HEK293T (cell line): ENCODE measurements at regions not wholly inside any gene's neighbourhood (a gene's known extent, or its start where the extent isn't known, plus 50 kb on each side); places are given as distances from the start of the nearest gene placed in this dataset.

Source experiments
- BHLHE40 ChIP-seq: fragments of 450-650 bp; IDR thresholded peaks from 2 replicates; pipeline ENCODE4 v1.6.1; 2016; ENCODE audit warnings: mild to moderate bottlenecking, moderate library complexity, borderline replicate concordance
- ELF4 ChIP-seq: fragments of 450-650 bp; IDR thresholded peaks from 2 replicates; pipeline ENCODE4 v1.6.1; 2017; ENCODE audit warnings: antibody characterized with exemption
- FOXA1 ChIP-seq: fragments of 450-650 bp; IDR thresholded peaks from 2 replicates; pipeline ENCODE4 v1.6.1; 2016; ENCODE audit warnings: mild to moderate bottlenecking
- FOXM1 ChIP-seq: fragments of 450-650 bp; IDR thresholded peaks from 2 replicates; pipeline ENCODE4 v1.6.1; 2017; ENCODE audit warnings: mild to moderate bottlenecking, borderline replicate concordance
- L3MBTL2 ChIP-seq: fragments of 450-650 bp; conservative IDR thresholded peaks from 2 replicates; pipeline ENCODE4 v1.6.1; 2016; ENCODE audit warnings: mild to moderate bottlenecking
- SP1 ChIP-seq: fragments of 450-650 bp; IDR thresholded peaks from 2 replicates; pipeline ENCODE4 v1.6.1; 2017
- SUZ12 ChIP-seq: fragments of 450-650 bp; IDR thresholded peaks from 2 replicates; pipeline ENCODE4 v1.6.1; 2016; ENCODE audit warnings: mild to moderate bottlenecking
- TF ChIP-seq, protein P1 (sequence below): fragments of 450-650 bp; IDR thresholded peaks from 2 replicates; pipeline ENCODE4 v1.6.1; 2016

DNA sequence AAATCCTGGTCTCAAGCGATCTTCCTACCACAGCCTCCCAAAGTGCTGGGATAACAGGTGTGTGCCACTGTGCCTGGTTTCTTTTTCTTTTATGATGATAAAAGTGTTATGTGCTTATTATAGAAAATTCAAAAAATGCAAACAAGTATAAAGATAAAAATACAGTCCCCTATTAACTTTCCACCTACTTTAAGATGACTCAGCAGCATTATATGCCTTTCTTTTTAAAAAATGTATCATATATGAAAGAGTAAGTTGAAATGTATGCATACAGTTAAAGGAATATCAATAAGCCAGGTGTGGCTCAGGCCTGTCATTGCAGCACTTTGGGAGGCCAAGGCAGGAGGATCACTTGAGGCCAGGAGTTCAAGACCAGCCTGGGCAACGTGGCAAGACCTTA lies 216.9 kb upstream of the GALNT17 start:
- no peak for TF ChIP-seq L3MBTL2
- no peak for TF ChIP-seq FOXA1
- no peak for TF ChIP-seq FOXM1
- TF ChIP-seq SUZ12, result no peak
- no peak for TF ChIP-seq BHLHE40
- TF ChIP-seq SP1, result no peak
- TF ChIP-seq, protein P1, sequence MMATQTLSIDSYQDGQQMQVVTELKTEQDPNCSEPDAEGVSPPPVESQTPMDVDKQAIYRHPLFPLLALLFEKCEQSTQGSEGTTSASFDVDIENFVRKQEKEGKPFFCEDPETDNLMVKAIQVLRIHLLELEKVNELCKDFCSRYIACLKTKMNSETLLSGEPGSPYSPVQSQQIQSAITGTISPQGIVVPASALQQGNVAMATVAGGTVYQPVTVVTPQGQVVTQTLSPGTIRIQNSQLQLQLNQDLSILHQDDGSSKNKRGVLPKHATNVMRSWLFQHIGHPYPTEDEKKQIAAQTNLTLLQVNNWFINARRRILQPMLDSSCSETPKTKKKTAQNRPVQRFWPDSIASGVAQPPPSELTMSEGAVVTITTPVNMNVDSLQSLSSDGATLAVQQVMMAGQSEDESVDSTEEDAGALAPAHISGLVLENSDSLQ, result no peak
- no peak for TF ChIP-seq ELF4
